ENCODE measurements at regions not wholly inside any gene's neighbourhood (a gene's known extent, or its start where the extent isn't known, plus 50 kb on each side); places are given as distances from the start of the nearest gene placed in this dataset.
"Not testable (repeated sequence)": the region's sequence is repeated elsewhere in the genome, so short reads cannot be mapped to it uniquely, and the experiment has no call there.

DNA sequence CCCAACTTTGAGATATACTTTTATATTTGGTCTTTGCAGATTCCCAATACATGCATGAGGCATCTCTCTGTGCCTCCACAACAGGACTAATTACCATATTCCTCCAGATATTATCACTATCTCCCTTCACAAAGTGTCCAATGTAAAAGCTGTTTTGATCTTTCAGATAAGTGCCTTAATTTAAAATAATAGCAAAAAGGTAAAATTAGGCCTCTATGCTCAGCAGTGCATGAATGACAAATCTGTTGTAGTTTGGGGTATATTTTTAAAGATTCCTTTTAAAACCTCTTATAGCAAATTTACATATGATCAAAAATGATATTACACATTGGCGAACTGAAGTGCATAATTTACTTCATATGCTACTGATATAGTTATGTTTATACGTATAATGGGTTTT is 369.2 kb upstream of the CCNH start:
- TF ChIP-seq, protein P1, sequence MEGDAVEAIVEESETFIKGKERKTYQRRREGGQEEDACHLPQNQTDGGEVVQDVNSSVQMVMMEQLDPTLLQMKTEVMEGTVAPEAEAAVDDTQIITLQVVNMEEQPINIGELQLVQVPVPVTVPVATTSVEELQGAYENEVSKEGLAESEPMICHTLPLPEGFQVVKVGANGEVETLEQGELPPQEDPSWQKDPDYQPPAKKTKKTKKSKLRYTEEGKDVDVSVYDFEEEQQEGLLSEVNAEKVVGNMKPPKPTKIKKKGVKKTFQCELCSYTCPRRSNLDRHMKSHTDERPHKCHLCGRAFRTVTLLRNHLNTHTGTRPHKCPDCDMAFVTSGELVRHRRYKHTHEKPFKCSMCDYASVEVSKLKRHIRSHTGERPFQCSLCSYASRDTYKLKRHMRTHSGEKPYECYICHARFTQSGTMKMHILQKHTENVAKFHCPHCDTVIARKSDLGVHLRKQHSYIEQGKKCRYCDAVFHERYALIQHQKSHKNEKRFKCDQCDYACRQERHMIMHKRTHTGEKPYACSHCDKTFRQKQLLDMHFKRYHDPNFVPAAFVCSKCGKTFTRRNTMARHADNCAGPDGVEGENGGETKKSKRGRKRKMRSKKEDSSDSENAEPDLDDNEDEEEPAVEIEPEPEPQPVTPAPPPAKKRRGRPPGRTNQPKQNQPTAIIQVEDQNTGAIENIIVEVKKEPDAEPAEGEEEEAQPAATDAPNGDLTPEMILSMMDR (IDR thresholded peaks at IDR 0.05; ENCODE audit: control extremely low read depth, extremely low read depth, low read depth, missing control alignments), result no peak
- DNase-seq (ENCODE audit: extremely low spot score), result no peak
- ChIA-PET POLR2A (no interaction called here), CTCF (interaction anchor here (0.7 to 5.4 kb wide), 26 partner anchors 8 to 943 kb away, joined by 3 to 69 read pairs (median 6); no protein-coding TSS in a partner anchor)

DNA sequence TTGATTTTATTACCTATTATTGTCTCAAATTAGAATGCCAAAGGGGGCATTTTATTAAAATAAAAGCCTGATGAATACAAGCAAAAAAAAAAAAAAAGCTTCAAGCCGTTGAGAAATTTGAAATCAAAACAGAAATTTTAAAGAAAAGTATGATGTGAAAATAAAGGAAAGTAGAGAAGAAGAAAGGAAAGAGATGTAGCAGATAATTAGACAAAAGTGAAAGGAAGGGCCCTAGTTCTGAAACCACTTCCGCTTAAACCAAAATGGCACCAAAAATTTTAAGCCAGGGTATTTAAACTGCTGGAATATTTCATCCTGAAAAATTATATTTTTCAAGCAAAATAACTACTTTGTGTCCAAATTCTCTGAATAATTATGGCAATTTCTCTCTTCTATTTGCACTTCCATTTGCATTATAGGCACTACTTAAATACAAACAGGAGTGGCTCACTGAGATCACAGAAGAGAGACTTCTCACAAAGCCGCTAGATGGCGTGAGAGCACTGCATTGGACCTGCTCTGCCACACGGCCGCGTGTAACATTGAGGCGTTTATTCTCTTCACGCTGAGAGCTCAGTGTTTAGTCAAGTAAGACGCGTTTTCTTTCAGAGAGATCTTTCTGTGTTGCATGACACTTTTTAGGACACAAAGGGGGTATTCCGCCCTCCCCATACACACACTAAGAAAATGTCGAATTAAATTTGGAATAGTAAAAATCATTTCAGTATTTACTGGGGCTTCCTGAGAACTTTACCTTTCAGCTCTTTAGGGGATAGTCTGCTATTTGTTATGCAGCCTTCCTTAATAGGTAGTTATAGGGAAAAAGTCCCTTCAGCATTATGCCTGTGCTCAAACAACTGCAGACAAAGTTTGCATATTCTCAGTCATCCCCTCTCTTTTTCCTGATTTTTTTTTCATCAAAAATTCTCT is 368.4 kb upstream of the CCNH start:
- peak; percentile 35 for DNase-seq (ENCODE audit: extremely low spot score)
- CTCF ChIA-PET, result interaction anchor here (0.6 to 5.4 kb wide), 39 partner anchors 10 to 949 kb away, joined by 3 to 69 read pairs (median 4); no protein-coding TSS in a partner anchor
- TF ChIP-seq, protein P1 (IDR thresholded peaks at IDR 0.05; ENCODE audit: control extremely low read depth, extremely low read depth, low read depth, missing control alignments), result peak; percentile 91
- POLR2A ChIA-PET, result no interaction called here

DNA sequence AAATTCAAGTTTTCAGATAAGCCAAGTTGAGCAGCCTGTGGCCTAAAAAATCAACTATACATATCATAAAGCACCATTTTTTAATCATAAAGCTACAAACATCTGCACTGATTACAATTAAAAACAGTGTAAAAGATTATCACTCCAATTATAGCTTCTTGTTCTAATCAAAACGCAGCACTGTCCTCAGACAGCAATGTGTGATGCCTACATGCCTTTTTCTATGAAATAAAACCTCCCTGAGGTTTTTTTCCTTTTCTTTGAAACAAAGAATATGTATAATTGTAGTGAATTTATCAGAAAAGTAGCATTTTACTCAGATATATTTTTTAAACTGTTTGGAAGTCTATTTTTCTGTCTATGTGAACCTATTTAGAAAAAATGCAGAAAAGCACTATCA is 366.1 kb upstream of the CCNH start:
- no peak for DNase-seq (ENCODE audit: extremely low spot score)
- TF ChIP-seq, protein P1 (IDR thresholded peaks at IDR 0.05; ENCODE audit: control extremely low read depth, extremely low read depth, low read depth, missing control alignments), result no peak
- POLR2A ChIA-PET, result no interaction called here
- CTCF ChIA-PET, result interaction anchor here (1.4 to 5.4 kb wide), 3 partner anchors 9 to 912 kb away, joined by 5 to 62 read pairs (median 22); no protein-coding TSS in a partner anchor

DNA sequence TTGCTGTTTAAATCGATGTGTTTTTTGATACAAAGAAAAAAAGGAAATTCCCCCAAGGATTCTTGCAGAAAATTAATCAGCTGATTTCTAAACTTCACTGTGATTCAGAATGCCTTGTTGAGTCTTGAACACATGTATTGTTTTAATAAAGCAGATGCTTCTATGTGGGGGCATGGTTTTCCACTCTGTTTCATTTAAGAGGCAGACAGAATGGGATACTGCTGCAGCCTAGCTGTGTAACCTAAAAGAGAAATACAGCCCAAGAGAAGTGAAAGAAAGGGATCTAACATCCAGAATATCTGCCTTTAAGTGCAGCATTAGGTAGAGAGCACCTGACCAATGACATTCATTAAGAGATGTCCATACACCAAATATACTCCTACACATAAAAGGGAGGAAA is 365.1 kb upstream of the CCNH start:
- DNase-seq (ENCODE audit: extremely low spot score), result no peak
- TF ChIP-seq, protein P1 (IDR thresholded peaks at IDR 0.05; ENCODE audit: control extremely low read depth, extremely low read depth, low read depth, missing control alignments), result no peak
- ChIA-PET POLR2A (no interaction called here), CTCF (interaction anchor here (1.4 to 4.1 kb wide), 2 partner anchors 8 to 913 kb away, joined by 5 to 22 read pairs; no protein-coding TSS in a partner anchor)

DNA sequence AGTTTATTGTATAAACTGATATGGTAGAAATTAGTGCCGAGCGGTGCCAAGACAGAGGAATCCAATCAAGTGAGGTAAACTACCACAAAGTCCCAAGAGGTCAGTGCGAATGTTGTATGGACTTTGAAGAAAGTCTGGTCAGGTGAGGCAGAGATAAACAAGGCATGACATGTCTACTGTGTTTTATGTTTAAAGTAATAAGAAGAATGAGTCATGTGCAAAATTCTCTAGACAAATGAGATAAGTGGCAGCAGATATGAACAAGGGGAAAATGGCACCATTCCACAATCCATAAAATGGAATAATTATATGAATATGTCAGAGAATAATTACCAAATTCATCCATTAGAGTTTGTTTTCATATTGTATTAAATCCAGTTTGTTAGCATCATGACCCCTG is 364.1 kb upstream of the CCNH start:
- POLR2A ChIA-PET, result no interaction called here
- DNase-seq (ENCODE audit: extremely low spot score), result no peak
- TF ChIP-seq, protein P1 (IDR thresholded peaks at IDR 0.05; ENCODE audit: control extremely low read depth, extremely low read depth, low read depth, missing control alignments), result no peak
- CTCF ChIA-PET, result interaction anchor here (4.1 kb wide), 1 partner anchor 914 kb away, joined by 22 read pairs; no protein-coding TSS in a partner anchor

DNA sequence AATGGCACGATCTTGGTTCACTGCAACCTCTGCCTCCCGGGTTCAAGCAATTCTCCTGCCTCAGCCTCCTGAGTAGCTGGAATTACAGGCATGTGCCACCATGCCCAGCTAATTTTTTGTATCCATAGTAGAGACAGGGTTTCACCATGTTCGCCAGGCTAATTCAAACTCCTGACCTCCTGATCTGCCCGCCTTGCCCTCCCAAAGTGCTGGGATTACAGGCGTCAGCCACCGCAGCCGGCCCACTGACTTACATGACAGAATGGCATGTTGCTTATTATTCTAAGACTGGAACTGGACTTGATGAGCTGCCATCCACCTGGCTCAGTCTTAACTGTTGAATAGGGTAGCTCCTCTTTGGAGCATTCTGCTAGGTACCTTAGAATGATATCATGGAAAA is 363.6 kb upstream of the CCNH start:
- DNase-seq (ENCODE audit: extremely low spot score); POLR2A ChIA-PET: not testable (repeated sequence)
- CTCF ChIA-PET, result interaction anchor here (4.1 kb wide), 1 partner anchor 914 kb away, joined by 22 read pairs; no protein-coding TSS in a partner anchor

DNA sequence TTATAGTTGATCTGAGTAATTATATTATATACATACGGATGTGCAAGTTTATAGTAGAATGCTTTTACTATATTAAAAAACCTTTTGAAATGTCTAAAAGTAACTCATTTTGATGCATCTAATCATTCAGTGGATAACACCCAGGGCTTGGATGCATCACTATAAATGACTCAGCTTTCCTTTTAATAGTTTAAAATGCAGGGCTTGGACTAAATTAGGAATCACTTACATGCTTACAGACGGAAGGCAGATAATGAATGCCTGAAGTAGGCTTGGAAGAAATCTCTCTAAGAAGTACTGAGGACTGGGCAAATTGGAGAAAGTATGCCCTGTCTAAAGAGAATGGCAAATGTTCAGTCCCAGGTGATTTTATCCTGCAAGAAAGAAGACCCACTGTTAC is 362.5 kb upstream of the CCNH start:
- POLR2A ChIA-PET, result no interaction called here
- DNase-seq (ENCODE audit: extremely low spot score), result no peak
- TF ChIP-seq, protein P1 (IDR thresholded peaks at IDR 0.05; ENCODE audit: control extremely low read depth, extremely low read depth, low read depth, missing control alignments), result no peak
- CTCF ChIA-PET, result no interaction called here

Data from GM10248 (cell line).